ENCODE measurements at regions not wholly inside any gene's neighbourhood (a gene's known extent, or its start where the extent isn't known, plus 50 kb on each side); places are given as distances from the start of the nearest gene placed in this dataset.

GRCh38 chr9:119761812-119762211 lies 392.6 kb upstream of the BRINP1 start:
- no peaks in the 10 kb centered on the region for H3K27me3 ChIP-seq
- no peaks in the 10 kb centered on the region for H3K36me3 ChIP-seq
- H3K4me3 ChIP-seq, result no peak overlapping the region
- H3K4me1 ChIP-seq, result no peaks in the 10 kb centered on the region
- H3K27ac ChIP-seq, result no peak overlapping the region
- DNase-seq, result no peak
- H3K9me3 ChIP-seq, result no peaks in the 10 kb centered on the region
- intact Hi-C loops (cut with DNase I; ENCODE audit: low total_unique reads), result no loop called here
- TF ChIP-seq POLR2A (IDR thresholded peaks at IDR 0.05) (no peak), CTCF (IDR thresholded peaks at IDR 0.05) (no peak)

DNA sequence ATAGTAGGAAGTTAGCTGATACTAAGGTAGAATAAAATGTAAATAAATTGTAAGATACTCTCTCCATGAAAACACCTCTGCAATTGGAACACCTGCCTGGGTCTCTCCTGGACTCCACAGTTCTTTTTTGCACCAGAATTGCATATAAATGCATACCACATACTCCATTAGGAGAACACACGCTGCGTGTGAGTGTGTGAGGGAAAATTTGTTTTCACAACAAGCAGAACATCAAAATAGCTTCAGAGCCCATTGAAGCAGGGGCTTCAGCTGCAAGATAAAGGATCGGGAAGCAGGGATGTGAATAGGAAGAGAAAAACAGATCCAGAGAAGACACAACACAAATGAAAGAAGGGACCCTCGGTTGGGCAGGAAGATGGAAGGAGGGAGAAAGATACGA lies 389.8 kb upstream of the BRINP1 start:
- Histone ChIP-seq H3K27me3 (no peaks in the 10 kb centered on the region), H3K27ac (no peak overlapping the region), H3K4me3 (no peak overlapping the region), H3K36me3 (no peaks in the 10 kb centered on the region), H3K9me3 (no peaks in the 10 kb centered on the region), H3K4me1 (no peaks in the 10 kb centered on the region)
- DNase-seq, result no peak
- intact Hi-C loops (cut with DNase I; ENCODE audit: low total_unique reads), result no loop called here
- TF ChIP-seq CTCF (IDR thresholded peaks at IDR 0.05) (no peak), POLR2A (IDR thresholded peaks at IDR 0.05) (no peak)

- TF ChIP-seq POLR2A (IDR thresholded peaks at IDR 0.05) (no peak), CTCF (IDR thresholded peaks at IDR 0.05) (no peak)
- H3K27me3 ChIP-seq, result no peaks in the 10 kb centered on the region
- H3K27ac ChIP-seq, result no peak overlapping the region
- no peaks in the 10 kb centered on the region for H3K36me3 ChIP-seq
- no peak overlapping the region for H3K4me3 ChIP-seq
- H3K9me3 ChIP-seq, result no peaks in the 10 kb centered on the region
- DNase-seq, result no peak
- no peaks in the 10 kb centered on the region for H3K4me1 ChIP-seq
- intact Hi-C loops (cut with DNase I; ENCODE audit: low total_unique reads), result no loop called here
These were observed 389.0 kb upstream of the BRINP1 start for GRCh38 chr9:119758241-119758640.

GRCh38 chr9:119739476-119739875 lies 370.2 kb upstream of the BRINP1 start:
- Histone ChIP-seq H3K4me3 (no peak overlapping the region), H3K36me3 (no peaks in the 10 kb centered on the region), H3K27ac (no peak overlapping the region), H3K4me1 (no peaks in the 10 kb centered on the region), H3K9me3 (no peaks in the 10 kb centered on the region), H3K27me3 (no peaks in the 10 kb centered on the region)
- intact Hi-C loops (cut with DNase I; ENCODE audit: low total_unique reads), result no loop called here
- TF ChIP-seq POLR2A (IDR thresholded peaks at IDR 0.05) (no peak), CTCF (IDR thresholded peaks at IDR 0.05) (no peak)
- DNase-seq, result no peak

DNA sequence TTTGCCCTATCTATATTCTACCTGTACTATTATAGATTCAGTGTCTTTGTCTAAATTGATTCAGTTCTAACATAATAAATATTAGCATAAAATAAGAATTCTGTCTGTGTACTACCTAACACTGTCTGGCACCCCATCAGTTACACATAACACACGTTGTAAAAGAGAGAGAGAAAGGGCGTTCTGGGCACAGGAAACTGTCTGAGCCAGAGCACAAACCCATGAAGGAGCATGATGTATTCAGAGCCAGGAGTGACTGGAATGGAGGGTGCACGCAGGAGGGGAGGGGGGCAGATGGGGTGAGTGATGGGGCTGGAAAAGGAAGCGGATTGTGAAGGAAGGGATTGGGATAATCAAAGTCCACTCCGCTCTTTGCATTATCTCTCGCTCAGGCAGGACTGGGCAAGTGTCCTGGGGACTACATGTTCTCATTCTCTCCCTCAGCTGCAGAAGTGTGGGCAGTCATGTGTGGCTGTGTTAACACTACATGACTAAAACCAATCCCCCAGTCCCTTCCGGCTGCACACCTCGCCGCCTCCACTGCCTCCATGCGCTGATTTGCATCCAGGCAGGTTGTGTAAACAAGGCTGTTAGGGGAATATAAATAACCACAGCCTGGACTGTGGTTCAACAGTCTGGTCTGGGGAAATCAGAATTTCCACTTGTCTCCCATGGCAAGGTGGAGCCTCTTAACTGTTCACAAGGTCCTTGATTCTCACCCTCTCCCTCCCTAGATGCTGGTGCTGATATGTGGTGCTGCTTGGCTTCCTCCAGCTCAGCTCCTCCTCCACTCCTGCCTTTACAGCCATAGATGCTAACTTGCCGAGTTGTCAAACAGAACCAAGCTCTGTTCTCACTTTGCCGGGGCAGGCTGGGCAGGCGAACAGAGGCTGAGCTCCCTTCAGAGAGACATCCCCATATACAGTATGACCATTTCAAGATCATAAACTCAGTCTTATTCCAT lies 367.5 kb upstream of the BRINP1 start:
- H3K4me3 ChIP-seq, result no peak overlapping the region
- H3K36me3 ChIP-seq, result no peaks in the 10 kb centered on the region
- H3K27me3 ChIP-seq, result no peaks in the 10 kb centered on the region
- TF ChIP-seq CTCF (IDR thresholded peaks at IDR 0.05) (no peak), POLR2A (IDR thresholded peaks at IDR 0.05) (no peak)
- DNase-seq, result no peak
- no peaks in the 10 kb centered on the region for H3K4me1 ChIP-seq
- intact Hi-C loops (cut with DNase I; ENCODE audit: low total_unique reads), result no loop called here
- H3K9me3 ChIP-seq, result no peaks in the 10 kb centered on the region
- no peak overlapping the region for H3K27ac ChIP-seq

All from uterus (tissue), 3 donors.